Fibroblast of peridontal ligament (primary cell): ENCODE measurements at regions not wholly inside any gene's neighbourhood (a gene's known extent, or its start where the extent isn't known, plus 50 kb on each side); places are given as distances from the start of the nearest gene placed in this dataset.
"Not testable (repeated sequence)": the region's sequence is repeated elsewhere in the genome, so short reads cannot be mapped to it uniquely, and the experiment has no call there.

Source experiments
- DNase-seq: peaks from one replicate; pipeline ENCODE4 v3.0.0-alpha.2; 2010; ENCODE audit errors: extremely low read depth

DNA sequence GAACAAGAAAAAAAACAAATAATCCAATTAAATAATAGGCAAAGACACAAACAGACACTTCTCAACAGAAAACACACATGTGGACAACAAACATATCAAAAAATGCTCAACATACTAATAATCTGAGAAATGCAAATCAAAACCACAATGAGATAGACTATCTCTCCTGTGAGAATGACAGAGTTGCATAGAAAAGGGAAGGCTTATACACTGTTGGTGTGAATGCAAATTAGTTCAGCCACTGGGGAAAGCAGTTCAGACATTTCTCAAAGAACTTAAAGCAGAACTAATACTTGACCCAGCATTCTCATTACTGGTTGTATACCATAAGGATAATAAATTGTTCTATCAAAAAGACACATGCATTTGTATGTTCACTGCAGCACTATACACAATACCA is 637.8 kb upstream of the LUZP2 start:
- no peak for DNase-seq

DNA sequence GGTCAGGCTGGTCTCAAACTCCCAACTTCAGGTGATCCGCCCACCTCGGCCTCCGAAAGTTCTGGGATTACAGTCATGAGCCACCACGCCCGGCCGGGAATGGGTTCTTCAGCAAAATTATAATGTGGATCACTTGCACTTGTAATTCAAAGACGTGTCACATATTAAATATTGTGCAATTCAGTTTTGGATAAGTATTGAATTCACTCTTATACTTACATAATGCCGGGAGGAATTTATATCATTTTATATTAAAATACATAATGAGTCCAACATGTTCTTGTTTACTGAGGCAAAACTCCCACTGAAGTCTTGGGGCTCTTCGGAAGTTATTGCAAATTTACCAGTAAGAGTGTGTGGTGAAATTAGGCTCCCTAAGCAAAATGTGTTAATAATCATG is 635.2 kb upstream of the LUZP2 start:
- no peak for DNase-seq

DNA sequence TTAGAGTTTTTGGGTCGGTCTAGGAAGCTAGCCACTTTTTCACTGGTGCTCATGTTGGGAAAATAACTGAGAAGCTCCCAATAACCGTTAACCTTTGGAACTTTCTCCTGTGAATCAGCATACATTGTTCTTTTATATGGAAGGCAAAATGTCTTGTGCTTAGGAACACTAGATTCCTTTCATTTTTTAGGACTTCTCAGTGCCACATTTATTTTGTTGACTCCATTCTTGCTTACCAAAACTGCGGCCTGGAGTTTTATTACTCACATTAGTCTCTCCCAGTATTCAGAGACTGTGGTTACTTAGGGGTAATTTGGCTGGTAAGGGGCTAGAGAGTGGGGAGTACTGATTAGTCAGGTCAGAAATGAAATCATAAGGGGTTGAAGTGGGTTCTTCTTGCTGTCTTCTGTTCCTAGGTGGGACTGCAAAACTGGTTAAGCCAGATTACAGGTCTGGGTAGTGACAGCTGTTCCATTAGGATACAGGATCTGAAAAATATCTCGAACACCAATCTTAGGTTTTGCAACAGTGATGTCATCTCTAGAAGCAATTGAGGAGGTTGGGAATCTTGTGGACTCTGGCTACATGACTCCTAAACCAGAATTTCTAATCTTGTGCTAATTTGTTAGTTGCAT is 631.4 kb upstream of the LUZP2 start:
- peak; percentile 29 for DNase-seq

DNA sequence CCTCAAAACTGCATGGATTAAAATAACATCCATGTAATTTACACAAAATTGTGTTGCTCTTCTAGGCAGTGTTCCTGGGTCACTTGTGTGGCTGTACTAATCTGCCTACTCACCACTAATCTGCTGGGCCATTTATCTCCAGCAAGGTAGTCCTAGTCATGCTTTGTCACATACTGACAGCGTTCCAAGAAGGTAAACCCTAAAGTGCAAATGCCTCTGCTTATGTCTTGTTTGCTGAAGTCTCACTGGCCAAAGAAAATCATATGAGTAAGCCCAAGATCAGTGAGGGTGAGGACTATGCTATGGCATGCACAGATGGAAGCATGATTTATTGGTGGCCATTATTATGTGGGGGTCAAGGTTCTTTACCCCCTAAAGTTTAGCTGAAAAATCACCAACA is 630.2 kb upstream of the LUZP2 start:
- DNase-seq: no peak

DNA sequence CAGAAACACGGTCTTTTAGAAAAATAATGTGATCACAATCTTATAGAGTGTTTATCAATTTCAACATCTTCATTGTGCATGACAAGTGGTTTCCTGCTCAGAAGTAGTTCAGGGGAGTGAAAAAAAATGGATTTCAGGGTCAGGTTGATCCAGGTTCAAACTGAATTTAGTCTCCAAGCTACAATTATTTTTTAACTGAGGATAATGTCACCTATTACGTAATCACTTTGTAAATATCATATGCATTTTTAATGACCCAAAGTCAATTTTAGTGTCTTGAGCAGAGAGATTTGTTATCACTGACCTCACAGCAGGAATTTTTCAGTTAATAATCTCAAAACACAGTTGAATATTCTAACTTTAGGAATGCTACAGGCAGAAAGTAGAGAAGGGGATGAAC is 627.2 kb upstream of the LUZP2 start:
- no peak for DNase-seq

DNA sequence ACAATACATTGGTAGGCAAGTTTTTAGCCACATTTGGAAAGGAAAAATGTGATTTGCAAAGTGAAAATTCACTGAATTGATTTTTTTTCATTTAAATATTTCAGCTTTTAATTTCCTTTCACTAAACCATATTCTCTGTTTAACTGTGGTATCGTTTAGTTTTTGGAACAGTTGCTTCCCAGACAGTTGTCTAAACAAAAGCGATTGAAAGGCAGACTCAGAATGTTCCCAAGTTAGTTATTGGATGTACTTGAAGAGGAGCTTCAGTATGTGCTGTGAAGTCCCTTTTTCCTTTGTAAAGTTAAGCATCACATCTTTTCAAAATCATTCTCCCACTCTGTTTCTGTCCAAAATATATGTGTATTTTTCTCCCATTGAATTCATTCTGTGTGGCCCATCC is 623.4 kb upstream of the LUZP2 start:
- no peak for DNase-seq

DNA sequence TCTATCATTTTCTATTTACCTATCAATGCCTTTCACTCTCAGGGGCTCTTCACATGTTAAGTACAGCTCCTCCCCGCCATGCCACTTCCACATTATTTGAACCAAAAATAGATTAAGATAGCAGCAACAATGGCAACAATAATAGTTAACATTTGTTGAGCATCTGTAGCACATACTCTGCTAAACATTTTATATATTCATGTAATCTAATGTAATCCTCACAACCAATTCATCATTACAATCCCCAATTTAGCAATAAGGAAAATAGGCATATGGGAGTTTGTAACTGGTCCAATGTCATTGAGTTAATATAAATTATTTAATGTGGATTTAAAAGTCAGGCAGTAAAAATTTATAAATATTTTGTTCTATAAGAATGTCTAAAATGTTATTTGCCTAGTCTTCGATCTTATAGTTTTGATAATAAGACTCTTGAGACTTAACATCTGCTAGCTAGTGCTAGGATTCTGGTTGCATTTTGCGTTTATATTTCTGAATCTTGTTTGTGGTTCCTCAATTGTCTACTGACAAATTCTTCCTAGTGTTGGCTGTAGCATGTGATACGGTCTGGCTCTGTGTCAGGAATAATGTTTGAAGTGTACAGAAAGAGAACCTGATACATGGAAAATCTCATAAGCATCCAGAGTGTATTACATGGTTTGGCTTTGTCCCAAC is 621.5 kb upstream of the LUZP2 start:
- DNase-seq: peak; percentile 68

DNA sequence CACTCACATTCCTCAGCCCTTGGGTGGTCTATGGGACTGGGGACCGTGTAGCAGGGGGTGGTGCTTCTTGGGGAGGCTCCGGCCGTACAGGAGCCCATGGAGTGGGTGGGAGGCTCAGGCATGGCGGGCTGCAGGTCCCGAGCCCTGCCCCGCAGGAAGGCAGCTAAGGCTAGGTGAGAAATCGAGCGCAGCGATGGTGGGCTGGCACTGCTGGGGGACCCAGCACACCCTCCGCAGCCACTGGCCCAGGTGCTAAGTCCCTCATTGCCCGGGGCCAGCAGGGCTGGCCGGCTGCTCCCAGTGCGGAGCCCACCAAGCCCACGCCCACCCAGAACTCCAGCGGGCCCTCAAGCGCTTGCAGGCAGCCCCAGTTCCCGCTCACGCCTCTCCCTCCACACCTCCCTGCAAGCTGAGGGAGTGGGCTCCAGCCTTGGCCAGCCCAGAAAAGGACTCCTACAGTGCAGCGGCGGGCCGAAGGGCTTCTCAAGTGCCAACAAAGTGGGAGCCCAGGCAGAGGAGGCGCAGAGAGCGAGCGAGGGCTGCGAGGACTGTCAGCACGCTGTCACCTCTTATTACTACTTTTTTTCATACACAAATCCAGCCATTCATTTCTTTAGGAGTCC is 613.3 kb upstream of the LUZP2 start:
- not testable (repeated sequence) for DNase-seq

DNA sequence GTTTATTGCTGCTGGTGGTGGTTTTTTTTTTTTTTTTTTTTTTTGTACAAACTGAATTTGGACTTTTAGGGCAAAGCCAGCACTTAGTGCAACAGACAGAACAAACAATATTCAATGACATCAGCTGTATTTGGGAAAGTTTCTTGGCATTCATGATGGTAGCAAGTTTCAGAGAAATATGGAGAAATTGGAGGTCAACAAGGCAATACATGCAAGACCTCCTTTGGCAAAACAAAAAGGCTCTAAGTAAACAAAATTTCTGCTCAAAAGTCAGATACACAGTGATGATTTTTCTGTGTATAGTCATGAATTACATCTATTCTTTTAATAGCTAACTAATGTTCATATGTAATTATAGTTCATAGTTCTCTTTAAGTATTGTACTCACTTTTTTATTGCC is 612.5 kb upstream of the LUZP2 start:
- peak; percentile 43 for DNase-seq

DNA sequence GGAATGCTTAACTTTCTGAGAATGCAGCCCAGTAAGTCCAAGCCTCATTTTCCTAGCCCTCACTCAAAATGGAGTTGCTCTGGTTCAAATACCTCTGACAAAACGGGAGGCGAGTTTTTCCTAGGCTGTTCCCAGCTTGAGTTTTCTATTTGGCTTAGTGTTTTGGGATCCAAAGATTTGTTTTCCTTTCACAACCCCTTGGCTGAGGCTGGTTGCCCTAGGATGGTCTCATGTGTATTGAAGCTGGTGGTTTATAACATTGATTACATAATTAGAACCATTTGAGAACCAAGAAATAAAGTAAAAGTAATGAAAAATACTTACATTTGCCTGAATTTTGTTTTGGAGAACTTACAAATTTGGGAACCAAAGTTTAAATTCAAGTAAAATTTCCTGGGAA is 611.1 kb upstream of the LUZP2 start:
- peak; percentile 88 for DNase-seq

DNA sequence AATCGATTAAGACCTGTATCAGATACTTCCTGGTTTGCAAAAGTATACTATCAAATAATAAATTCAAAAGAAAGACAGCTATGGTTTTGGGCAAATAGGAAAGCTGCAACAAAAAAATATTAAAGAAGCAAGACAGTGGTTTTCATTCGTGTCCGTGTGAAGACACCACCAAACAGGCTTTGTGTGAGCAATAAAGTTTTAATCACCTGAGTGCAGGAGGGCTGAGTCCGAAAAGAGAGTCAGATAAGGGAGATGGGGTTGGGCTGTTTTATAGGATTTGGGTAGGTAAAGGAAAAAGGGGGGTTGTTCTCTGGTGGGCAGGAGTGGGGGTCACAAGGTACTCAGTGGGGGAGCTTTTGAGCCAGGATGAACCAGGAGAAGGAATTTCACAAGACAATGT is 609.7 kb upstream of the LUZP2 start:
- DNase-seq: not testable (repeated sequence)

DNA sequence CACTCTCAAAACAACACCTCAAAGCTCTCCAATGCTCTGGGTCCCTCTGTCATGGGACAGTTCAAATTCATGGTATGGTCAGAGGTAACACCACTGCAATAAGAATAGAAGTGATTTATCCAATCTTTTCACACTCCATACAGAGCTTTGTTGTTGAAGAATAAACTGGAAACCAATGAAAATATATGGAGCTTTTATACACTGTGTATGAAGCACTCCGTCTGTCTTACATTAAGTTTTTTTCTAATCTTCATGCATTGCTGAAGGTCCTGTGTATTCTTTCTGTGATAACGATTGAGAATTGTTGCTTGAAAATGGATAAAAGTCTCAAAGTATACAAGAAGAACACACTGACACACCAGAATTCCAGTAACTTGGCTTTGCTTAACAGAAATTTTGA is 603.7 kb upstream of the LUZP2 start:
- no peak for DNase-seq

DNA sequence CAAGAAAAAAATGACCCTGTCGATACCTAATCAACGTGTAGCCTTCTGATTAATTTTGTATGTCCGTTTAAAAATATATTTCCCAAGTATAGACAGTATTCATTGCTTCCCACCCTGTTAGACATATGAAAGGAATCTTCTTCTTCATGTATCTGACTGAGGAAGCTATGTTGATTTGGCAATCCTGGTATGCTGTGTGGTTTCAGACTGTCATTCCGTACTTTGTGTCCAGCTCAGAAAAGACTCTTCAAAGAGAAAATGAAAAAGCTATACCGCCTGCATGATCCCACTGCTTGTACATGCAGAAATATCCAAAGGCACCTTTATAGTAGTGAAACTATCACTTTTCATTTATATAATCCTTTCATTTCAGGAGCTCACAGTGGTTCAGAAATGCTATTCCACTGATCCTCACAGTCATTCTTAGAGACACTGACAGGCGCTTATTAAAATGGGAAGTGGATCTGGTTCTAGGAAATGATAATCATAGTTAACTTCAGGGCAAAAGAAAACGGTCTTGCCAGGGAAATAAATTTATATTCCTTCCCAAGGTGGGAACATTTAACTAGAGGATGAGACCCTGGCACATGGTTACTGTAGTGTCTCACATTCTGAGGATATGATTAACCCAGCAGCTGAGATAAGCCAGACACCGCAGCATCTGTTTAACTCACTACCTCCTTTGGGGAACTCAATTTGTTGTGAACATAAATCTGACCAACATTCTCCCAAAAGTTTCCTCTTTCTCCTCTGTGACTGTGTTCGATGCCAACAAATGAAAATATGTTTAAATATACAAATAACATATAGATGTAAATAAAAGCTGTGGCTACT is 599.2 kb upstream of the LUZP2 start:
- DNase-seq: peak; percentile 85

DNA sequence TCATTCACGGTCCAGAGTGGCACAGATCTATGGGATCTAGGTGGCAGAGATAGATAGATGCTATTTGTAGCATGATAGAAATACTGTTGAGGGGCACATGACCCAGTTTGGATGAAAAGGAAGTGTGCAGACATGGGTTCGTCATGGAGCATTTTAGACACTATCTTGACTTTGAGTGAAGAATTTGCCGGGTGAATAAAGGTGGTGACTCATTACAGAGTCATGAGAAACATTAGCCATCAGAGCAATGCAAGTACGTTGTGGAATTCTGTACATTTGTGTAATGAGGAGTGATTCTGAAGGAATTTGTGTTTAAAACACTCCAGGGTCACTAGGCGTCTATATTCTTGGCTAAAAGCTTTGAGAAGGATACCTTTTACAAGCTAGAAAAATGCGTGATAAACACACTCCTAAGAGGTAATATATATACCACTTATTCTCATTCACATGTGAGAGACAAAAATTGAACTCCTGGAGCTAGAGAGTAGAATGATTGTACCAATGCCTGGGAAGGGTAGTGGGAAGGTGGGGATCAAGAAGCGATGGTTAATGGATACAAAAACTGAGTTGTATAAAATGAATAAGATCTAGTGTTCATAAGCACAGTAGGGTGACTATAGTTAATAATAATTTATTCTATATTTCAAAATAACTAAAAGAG is 593.7 kb upstream of the LUZP2 start:
- DNase-seq: peak; percentile 84

DNA sequence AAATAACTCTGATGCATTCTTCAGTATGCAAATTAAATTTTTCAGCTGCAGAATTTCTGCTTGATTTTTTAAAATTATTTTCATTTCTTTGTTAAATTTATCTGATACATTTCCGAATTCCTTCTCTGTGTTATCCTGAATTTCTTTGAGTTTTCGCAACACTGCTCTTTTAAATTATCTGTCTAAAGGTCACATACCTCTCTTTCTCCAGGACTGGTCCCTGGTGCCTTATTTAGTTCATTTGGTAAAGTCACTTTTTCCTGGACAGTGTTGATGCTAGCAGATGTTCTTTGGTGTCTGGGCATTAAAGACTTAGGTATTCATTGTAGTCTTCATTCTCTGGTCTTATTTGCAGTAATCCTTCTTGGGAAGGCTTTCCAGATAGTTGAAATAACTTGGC is 577.4 kb upstream of the LUZP2 start:
- DNase-seq: peak; percentile 21

DNA sequence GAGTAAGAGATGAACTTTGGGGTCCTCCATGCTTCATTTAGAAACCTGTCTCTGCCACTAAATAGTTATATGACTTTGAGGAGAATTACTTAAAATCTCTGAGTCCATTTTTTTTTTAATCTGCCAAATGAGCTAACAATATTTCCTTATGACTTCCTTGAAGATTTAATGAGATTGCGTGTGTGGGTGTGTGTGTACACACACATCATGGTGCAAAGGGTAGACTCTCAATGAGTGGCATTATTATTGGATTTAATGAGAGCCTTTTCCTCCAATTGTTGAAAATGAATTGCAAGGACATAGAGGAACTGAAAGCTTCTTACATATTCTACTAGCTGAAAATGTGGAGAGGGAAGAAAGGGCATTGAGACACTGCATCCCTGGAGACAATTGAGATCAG is 573.5 kb upstream of the LUZP2 start:
- no peak for DNase-seq

DNA sequence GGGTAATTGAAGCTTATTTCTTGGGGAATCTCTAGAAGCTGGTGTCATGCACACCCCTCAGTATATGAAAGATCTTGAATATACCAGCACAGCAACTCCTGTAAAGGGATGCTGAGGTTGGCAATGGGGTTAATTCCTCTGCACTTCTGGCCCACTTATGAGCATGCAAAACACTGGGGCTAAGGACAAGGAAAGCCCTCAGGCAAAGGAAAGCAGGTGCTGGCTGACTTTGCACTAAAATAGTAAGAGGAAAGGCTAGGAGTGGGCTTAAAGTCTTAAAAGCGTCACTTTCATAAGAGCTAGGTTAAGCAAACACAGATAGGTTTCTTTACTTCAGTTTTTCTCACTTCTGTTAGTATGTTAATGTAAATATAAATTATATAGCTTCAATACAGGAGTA is 572.6 kb upstream of the LUZP2 start:
- DNase-seq: no peak

DNA sequence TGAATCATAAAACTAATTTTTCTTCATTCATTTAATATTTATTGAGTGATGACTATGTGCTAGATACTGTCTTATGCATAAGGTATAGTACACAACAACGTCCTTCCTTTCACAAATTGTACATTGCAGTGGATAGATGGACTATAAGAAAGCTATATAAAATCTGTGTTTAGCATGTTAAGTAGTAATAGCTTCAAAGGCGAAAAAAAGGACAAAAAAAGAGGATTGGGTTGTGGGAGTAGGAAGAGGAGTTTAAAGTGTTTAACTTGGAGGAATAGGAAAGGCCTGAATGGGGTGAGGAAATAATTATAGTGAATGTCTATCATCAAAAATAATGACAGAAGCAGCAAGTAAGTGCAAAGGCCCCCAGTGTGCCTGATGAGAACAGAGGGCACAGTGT is 565.4 kb upstream of the LUZP2 start:
- no peak for DNase-seq

DNA sequence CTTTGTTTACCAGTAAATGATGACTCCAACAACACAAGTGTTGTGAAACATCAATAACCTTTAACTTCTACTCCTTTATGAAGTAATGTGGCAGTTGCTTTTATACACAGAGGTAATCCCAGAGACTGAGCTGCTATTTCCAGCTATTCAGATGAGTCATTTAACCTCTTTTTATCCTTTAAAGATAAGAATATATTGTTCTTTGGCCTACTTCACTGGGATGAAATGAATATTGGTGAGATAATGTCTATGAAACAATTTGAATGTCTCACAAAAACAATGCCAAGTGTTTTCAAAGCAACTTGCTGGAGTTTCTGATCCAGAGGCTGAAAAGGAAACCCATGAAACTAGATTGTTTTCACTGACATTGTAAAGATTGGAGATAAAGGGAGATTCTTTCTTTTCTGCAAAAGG is 564.4 kb upstream of the LUZP2 start:
- DNase-seq: peak; percentile 9

DNA sequence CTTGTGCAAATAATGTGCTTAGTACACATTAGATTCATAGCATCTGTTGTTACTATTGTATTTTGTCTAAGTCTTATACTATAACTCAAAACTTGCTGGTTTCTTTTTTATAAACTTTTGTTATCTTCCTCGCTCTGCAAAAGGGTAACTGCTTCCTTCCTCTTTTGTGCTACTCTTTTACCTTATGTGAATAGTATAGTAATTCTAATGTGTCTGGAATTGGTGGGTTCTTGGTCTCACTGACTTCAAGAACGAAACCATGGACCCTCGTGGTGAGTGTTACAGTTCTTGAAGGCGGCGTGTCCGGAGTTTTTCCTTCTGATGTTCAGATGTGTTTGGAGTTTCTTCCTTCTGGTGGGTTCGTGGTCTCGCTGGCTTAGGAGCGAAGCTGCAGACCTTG is 563.1 kb upstream of the LUZP2 start:
- no peak for DNase-seq

DNA sequence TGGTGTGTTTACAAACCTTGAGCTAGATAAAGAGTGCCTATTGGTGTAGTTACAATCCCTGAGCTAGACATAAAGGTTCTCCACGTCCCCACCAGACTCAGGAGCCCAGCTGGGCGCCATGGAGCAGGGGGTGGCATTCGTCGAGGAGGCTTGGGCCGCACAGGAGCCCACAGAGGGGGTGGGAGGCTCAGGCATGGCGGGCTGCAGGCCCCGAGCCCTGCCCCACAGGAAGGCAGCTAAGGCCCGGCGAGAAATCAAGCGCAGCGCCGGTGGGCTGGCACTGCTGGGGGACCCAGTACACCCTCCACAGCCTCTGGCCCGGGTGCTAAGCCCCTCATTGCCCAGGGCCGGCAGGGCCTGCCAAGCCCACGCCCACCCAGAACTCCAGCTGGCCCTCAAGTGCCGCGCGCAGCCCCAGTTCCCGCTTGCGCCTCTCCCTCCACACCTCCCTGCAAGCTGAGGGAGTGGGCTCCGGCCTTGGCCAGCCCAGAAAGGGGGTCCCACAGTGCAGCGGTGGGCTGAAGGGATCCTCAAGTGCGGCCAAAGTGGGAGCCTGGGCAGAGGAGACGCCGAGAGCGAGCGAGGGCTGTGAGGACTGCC is 562.1 kb upstream of the LUZP2 start:
- not testable (repeated sequence) for DNase-seq
